Mucosa of descending colon (tissue), 3 donors: ENCODE measurements at regions not wholly inside any gene's neighbourhood (a gene's known extent, or its start where the extent isn't known, plus 50 kb on each side); places are given as distances from the start of the nearest gene placed in this dataset.
"Not testable (repeated sequence)": the region's sequence is repeated elsewhere in the genome, so short reads cannot be mapped to it uniquely, and the experiment has no call there.

Experiments
- ATAC-seq: fragments of 200-7000 bp; cut with Tn5 transposase; one replicate; pipeline ENCODE4 v1.9.1; 2020; ENCODE audit warnings: mild to moderate bottlenecking, moderate library complexity
- DNase-seq, 3 donors: peaks; one replicate each; pipeline ENCODE4 v3.0.0-alpha.2; 2020
- H3K36me3 ChIP-seq: fragments of 200-600 bp; one replicate; pipeline ENCODE4 v1.8.0; 2021; ENCODE audit warnings: low read depth, mild to moderate bottlenecking
- H3K4me1 ChIP-seq: fragments of 200-600 bp; one replicate; pipeline ENCODE4 v1.8.0; 2021; ENCODE audit warnings: low read depth, mild to moderate bottlenecking
- H3K4me3 ChIP-seq: fragments of 200-600 bp; one replicate; pipeline ENCODE4 v1.8.0; 2021; ENCODE audit warnings: mild to moderate bottlenecking
- H3K9me3 ChIP-seq: fragments of 200-600 bp; one replicate; pipeline ENCODE4 v1.8.0; 2021; ENCODE audit warnings: mild to moderate bottlenecking
- CTCF ChIP-seq: fragments of 200-600 bp; IDR thresholded peaks from one replicate; pipeline ENCODE4 v1.8.0; 2022; ENCODE audit warnings: antibody characterized with exemption, mild to moderate bottlenecking
- intact Hi-C, 2 donors: fragments of 100-400 bp; cut with DNase I in 1 of 2; cut with micrococcal nuclease in 1 of 2; formaldehyde crosslinking; loops; one replicate each; pipeline versions ENCODE4 v1.11.0 to v1.11.1; 2022; cut with DNase I, micrococcal nuclease
- donor health status: DM: no; HTN: no; CAD: no; lungs with moderate emphysema.
- donor health status: DM: no; HTN: no; CAD: no.
- donor health status: DM: no; HTN: yes; CAD: no.

- Histone ChIP-seq H3K36me3 (no peaks in the 10 kb centered on the region), H3K4me3 (no peak overlapping the region), H3K9me3 (no peaks in the 10 kb centered on the region), H3K4me1 (peaks cover 5% of the 10 kb centered on the region)
- ATAC-seq (no peak), DNase-seq (no peak)
- no peak for TF ChIP-seq CTCF
- intact Hi-C loops, result no loop called here
Measured at GRCh38 chr2:37571587-37572136, 99.8 kb downstream of the CDC42EP3 start.

- ATAC-seq (peak; percentile 62), DNase-seq (no peak)
- intact Hi-C loops, result no loop called here
- Histone ChIP-seq H3K36me3 (no peaks in the 10 kb centered on the region), H3K9me3 (no peaks in the 10 kb centered on the region), H3K4me1 (peaks cover 5% of the 10 kb centered on the region), H3K4me3 (no peak overlapping the region)
- no peak for TF ChIP-seq CTCF
Measured at GRCh38 chr2:37573451-37574388, 97.7 kb downstream of the CDC42EP3 start.

- ATAC-seq, result no peak
- H3K4me3 ChIP-seq, result no peak overlapping the region
- no peak for TF ChIP-seq CTCF
- no peak for DNase-seq
- intact Hi-C loops, result no loop called here
- H3K4me1 ChIP-seq, result no peaks in the 10 kb centered on the region
- no peaks in the 10 kb centered on the region for H3K9me3 ChIP-seq
- H3K36me3 ChIP-seq, result no peaks in the 10 kb centered on the region
Measured at GRCh38 chr2:37575780-37576179, 95.7 kb downstream of the CDC42EP3 start.

GRCh38 chr2:37576194-37576593 lies 95.2 kb downstream of the CDC42EP3 start:
- H3K36me3 ChIP-seq, DNase-seq, H3K9me3 ChIP-seq, H3K4me3 ChIP-seq, H3K4me1 ChIP-seq, intact Hi-C loops, ATAC-seq: not testable (repeated sequence)

GRCh38 chr2:37576831-37577230 lies 94.6 kb downstream of the CDC42EP3 start:
- no peak for TF ChIP-seq CTCF
- Histone ChIP-seq H3K9me3 (no peaks in the 10 kb centered on the region), H3K36me3 (no peaks in the 10 kb centered on the region), H3K4me1 (no peaks in the 10 kb centered on the region), H3K4me3 (no peak overlapping the region)
- ATAC-seq, result no peak
- no peak for DNase-seq
- intact Hi-C loops, result no loop called here

- TF ChIP-seq CTCF, result no peak
- Histone ChIP-seq H3K9me3 (no peaks in the 10 kb centered on the region), H3K4me1 (peaks cover 2% of the 10 kb centered on the region), H3K4me3 (no peak overlapping the region), H3K36me3 (no peaks in the 10 kb centered on the region)
- no peak for DNase-seq
- no peak for ATAC-seq
- intact Hi-C loops, result no loop called here
Measured at GRCh38 chr2:37579192-37579713, 92.2 kb downstream of the CDC42EP3 start.

GRCh38 chr2:37579949-37580348 lies 91.5 kb downstream of the CDC42EP3 start:
- H3K36me3 ChIP-seq, H3K9me3 ChIP-seq, DNase-seq, intact Hi-C loops, ATAC-seq, H3K4me1 ChIP-seq, H3K4me3 ChIP-seq: not testable (repeated sequence)
